Stimulated activated CD8-positive, alpha-beta memory T cell treated with anti-CD3 and anti-CD28 coated beads, Interleukin-7, amount 100 ng/mL, for 4 hours (primary cell): ENCODE measurements at regions not wholly inside any gene's neighbourhood (a gene's known extent, or its start where the extent isn't known, plus 50 kb on each side); places are given as distances from the start of the nearest gene placed in this dataset.

Experiments used
- DNase-seq, 2 donors: peaks; one replicate each; pipeline ENCODE4 v3.0.0-alpha.2; 2020; ENCODE audit warnings: low read depth in 2 of 2

- DNase-seq: no peak
Measured at GRCh38 chr10:10359263-10359662, 658.4 kb upstream of the CELF2 start.

DNA sequence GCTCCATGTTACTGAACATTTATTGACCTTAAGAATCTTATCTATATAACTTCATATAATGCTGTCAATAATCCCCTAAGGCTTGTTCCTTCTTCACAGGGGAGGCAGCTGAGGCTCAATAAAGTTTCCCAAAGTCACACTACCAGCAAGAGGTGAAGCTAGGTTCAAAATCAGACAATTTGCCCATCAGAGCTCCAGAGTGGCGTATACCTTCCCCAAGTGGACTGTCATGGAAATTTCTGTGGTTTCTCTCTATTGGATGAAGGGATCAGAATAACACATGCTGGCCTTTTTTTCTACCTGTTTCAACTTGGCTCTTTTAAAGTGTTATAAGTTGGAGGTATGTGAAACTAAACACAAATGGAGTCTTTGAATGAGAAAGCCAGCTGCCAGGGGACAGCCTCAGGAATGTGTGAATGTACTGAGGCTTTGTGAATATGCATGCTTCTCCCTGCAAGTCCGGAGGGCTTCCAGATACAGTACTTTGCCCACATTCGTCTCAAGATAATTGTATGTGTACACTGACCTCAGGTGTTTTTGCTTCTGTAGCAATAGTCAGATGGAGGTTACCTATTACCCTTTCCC, 656.3 kb upstream of the CELF2 start:
- no peak for DNase-seq

GRCh38 chr10:10362800-10363199, 654.9 kb upstream of the CELF2 start:
- DNase-seq: no peak

GRCh38 chr10:10363217-10363616, 654.5 kb upstream of the CELF2 start:
- DNase-seq: no peak

DNA sequence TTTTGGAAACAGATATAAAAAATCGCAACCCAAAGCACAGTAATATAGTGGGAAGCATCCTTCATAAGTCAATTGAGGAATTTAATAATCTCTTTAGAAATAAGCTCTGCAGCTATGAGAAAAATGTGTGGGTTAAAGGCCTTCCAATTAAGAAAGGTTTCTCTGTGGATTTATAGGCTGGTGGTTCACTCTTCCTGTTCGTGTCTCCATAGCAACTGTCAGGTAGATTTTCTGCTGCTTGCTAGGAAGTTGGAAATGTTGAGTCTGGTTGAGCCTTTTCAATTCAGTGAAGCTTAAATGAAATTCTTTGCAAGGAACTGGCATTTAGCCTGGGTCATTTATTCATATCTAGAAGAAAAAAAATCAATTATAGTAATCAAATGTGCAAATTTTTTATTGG, 652.8 kb upstream of the CELF2 start:
- no peak for DNase-seq

GRCh38 chr10:10365676-10366075, 652.0 kb upstream of the CELF2 start:
- no peak for DNase-seq

GRCh38 chr10:10366836-10367235, 650.8 kb upstream of the CELF2 start:
- no peak for DNase-seq

DNA sequence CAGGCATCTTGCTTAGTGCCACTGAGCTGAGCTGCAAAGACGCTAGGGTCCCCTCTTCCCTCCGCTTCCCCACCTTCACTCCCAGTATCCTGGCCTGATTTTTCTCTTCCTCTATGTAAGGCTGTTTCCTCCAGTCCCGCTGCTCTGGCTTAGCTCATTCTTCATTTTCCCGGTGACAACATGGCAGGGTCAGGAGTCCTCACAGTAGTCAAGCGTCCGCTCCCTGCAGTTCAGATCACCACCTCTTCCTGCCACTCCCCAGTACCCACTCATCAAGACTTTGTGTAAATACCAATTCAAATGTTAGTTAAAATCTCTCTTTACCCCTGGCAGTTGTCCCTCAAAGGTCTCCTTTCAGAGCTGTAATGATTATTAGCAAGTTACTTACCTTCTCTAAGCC, 650.4 kb upstream of the CELF2 start:
- DNase-seq: no peak

- DNase-seq: no peak
Measured at GRCh38 chr10:10368951-10369576, 648.6 kb upstream of the CELF2 start.

- no peak for DNase-seq
Measured at GRCh38 chr10:10385831-10386230, 631.8 kb upstream of the CELF2 start.

DNA sequence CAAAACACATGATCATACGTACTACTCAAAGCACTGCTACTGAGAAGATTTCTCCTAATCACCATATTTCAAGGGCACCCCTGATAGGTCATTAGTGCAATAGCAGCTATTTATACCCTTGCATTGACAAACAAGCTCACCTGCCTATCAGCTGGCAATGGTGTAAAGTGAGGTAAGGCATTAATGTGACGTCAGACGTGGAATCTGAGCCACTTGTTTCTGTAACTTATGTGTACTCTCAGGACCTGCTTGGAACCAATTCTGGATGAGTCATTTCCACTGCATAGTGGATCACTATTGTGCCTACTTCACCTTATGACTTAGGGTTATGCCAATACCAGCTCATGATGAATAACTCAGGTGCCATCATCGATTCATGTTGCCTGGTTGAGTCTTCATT, 628.5 kb upstream of the CELF2 start:
- no peak for DNase-seq

GRCh38 chr10:10392511-10392910, 625.2 kb upstream of the CELF2 start:
- no peak for DNase-seq

- DNase-seq: no peak
Measured at GRCh38 chr10:10394933-10395658, 622.6 kb upstream of the CELF2 start.

GRCh38 chr10:10396601-10397000, 621.1 kb upstream of the CELF2 start:
- DNase-seq: no peak

DNA sequence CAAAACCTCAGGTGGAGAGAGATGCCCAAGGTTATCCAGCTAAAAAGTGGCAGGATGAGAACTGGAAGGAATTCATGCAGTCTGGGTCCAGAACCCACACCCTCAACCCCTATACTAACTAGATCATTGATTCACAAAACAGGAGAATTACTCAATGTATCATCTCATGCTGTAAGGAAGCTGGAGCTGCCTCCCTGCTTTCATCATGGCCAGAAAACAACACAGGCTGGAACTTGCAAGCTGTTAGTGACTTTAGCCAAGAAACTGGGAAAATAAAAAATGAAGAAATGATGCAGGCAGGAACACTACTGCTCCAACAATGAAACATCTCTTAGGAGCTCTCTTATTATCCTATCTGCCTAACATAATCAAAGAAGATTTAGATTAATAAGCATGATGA, 619.8 kb upstream of the CELF2 start:
- no peak for DNase-seq

GRCh38 chr10:10403762-10404161, 613.9 kb upstream of the CELF2 start:
- no peak for DNase-seq

- DNase-seq: no peak
Measured at GRCh38 chr10:10417671-10418070, 600.0 kb upstream of the CELF2 start.

DNA sequence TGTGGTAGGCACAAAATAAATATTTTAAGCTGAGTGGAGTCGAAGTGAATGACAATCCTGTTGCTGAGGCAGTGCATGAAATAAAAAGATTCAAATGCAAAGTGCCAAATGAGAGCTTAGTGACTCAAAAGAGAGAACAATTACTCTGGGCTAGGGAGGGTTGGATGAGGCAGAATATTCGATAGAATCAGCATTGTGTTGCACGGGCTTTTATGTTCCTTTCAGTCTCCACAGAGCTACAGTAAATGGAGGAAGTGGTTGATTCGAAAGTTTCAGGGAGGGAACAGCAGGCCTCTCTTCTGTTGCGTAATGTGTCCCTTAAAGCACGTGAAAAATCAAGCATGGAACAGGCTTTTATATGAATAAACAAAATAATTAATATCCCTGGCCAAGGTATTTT, 599.3 kb upstream of the CELF2 start:
- no peak for DNase-seq

- no peak for DNase-seq
Measured at GRCh38 chr10:10421071-10421470, 596.6 kb upstream of the CELF2 start.

- no peak for DNase-seq
Measured at GRCh38 chr10:10431422-10432066, 586.1 kb upstream of the CELF2 start.

- DNase-seq: no peak
Measured at GRCh38 chr10:10432296-10433035, 585.2 kb upstream of the CELF2 start.

DNA sequence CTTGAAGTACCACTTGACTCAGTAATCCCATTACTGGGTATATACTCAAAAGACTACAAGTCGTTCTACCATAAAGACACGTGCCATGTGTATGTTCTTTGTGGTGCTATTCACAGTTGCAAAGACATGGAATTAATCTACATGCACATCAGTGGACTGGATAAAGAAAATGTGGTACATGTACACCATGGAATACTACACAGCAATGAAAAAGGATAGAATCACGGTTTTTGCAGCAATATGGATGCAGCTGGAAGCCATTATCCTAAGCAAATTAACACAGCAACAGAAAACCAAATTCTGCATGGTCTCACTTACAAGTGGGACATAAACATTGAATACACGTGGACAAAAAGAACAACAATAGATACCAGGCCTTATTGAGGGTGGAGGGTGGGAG, 583.4 kb upstream of the CELF2 start:
- no peak for DNase-seq
